Transverse colon (tissue), 4 donors: ENCODE measurements at regions not wholly inside any gene's neighbourhood (a gene's known extent, or its start where the extent isn't known, plus 50 kb on each side); places are given as distances from the start of the nearest gene placed in this dataset.
"Not testable (repeated sequence)": the region's sequence is repeated elsewhere in the genome, so short reads cannot be mapped to it uniquely, and the experiment has no call there.

Source experiments
- DNase-seq: peaks from one replicate; pipeline ENCODE4 v3.0.0-alpha.2; 2019
- H3K27ac ChIP-seq, 4 donors: fragments of 200-600 bp; sonication (generic); 2 replicates each; pipeline ENCODE4 v1.5.1; 2016 to 2018; ENCODE audit warnings: inconsistent platforms in 4 of 4
- H3K27me3 ChIP-seq: fragments of 200-600 bp; sonication (generic); 2 replicates; pipeline ENCODE4 v1.5.1; 2017; ENCODE audit warnings: inconsistent platforms
- H3K36me3 ChIP-seq, 4 donors: fragments of 200-600 bp; sonication (generic); 2 replicates each; pipeline ENCODE4 v1.5.1; 2017 to 2019; ENCODE audit warnings: inconsistent platforms in 4 of 4
- H3K4me1 ChIP-seq, 4 donors: fragments of 200-600 bp; sonication (generic); 2 replicates each; pipeline ENCODE4 v1.5.1; 2017 to 2020; ENCODE audit warnings: inconsistent platforms in 4 of 4
- H3K4me3 ChIP-seq, 4 donors: fragments of 200-600 bp; sonication (generic); 1 replicate in 1 of 4; 2 replicates in 3 of 4; pipeline versions ENCODE4 v1.5.1 to v1.6.1; 2017 to 2019; ENCODE audit warnings: inconsistent platforms in 4 of 4
- H3K9me3 ChIP-seq, 2 donors: fragments of 200-600 bp; sonication (generic); 2 replicates each; pipeline ENCODE4 v1.5.1; 2017 to 2019; ENCODE audit warnings: inconsistent platforms in 2 of 2
- EP300 ChIP-seq: sonication (generic); formaldehyde crosslinking; IDR thresholded peaks from one replicate; pipeline ENCODE4 v1.6.1; 2017; ENCODE audit warnings: antibody characterized with exemption, low read depth
- POLR2A ChIP-seq: fragments of 450-650 bp; IDR thresholded peaks from one replicate; pipeline ENCODE4 v1.6.1; 2016; ENCODE audit warnings: antibody characterized with exemption, mild to moderate bottlenecking, moderate library complexity
- POLR2AphosphoS5 ChIP-seq, 3 donors: sonication (generic); formaldehyde crosslinking; IDR thresholded peaks; one replicate each; pipeline ENCODE4 v1.6.1; 2016; ENCODE audit warnings: antibody characterized with exemption in 3 of 3
- WGBS, 2 donors: methylation state at CpG; one replicate each; pipeline ENCODE4 v1.1.5; 2018; ENCODE audit warnings: low coverage in 1 of 2; 5-methylcytosine and 5-hydroxymethylcytosine counted together
- in situ Hi-C, 4 donors: fragments of 200-750 bp; cut with MboI; loops; one replicate each; pipeline versions ENCODE4 v1.15.0 to v1.15.1; 2017; ENCODE audit warnings: low sequenced_read_pairs in 3 of 4, low pct_ligation_motif_present in 1 of 4, low pct_unique_long_range_greater_than_20kb in 1 of 4
- intact Hi-C: fragments of 100-400 bp; cut with DNase I; formaldehyde crosslinking; loops from one replicate; pipeline ENCODE4 v1.15.1; 2023; ENCODE audit warnings: low total_unique reads
- TF ChIP-seq, protein P1 (sequence below), 5 experiments: fragments of 200-600 bp in 3 of 5; fragments of 450-650 bp in 2 of 5; sonication (generic) in 3 of 5; IDR thresholded peaks; 1 replicate in 2 of 5; 2 replicates in 3 of 5; pipeline ENCODE4 v1.5.1; 2016 to 2017; ENCODE audit warnings: antibody characterized with exemption in 5 of 5, inconsistent platforms in 3 of 5, mild to moderate bottlenecking in 2 of 5, moderate library complexity in 1 of 5

DNA sequence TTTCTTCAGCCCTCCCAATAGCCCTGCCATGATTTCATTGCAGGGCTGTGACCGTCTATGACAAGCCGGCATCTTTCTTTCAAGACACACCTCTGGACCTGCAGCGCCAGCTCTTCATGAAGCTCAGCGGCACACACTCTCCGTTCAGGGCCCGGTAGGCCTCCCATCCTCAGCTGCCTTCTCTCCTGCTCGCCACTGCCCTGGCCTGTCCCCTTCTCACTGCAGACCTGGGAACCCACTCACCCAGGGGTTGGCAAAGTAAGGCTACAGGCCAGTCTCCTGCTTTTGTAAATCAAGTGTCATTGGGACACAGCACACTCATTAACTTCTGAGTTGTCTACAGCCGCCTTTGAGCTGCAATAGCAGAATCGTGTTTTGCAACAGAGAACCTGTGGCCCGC lies 169.2 kb downstream of the ADRA2C start:
- WGBS, 2 donors: 87 to 94% methylated on average over 4 to 10 of the region's 10 CpGs
- intact Hi-C loops: loop anchor here (10.0 kb wide), 1 partner anchor 921 kb away; no protein-coding TSS in a partner anchor
- H3K27ac ChIP-seq, DNase-seq, H3K4me3 ChIP-seq, in situ Hi-C loops, H3K4me1 ChIP-seq, H3K9me3 ChIP-seq, H3K36me3 ChIP-seq, H3K27me3 ChIP-seq: not testable (repeated sequence)

DNA sequence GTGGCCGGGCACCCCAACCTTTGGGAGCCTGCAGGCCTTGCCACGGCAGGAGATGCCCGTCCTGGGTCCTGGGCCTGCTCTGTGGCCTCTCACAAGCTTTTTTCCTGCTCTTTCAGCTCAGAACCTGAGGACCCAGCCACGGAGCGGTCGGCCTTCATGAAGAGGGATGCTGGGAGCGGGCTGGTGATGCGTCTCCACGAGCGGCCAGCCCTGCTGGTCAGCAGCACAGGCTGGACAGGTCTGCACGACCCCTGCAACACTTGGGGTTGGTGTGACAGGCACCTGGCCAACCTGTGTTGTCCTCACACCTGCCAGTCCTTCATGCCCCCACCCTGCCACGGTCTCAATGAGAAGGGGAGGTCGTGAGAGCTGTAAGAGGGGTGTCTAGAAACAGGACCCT lies 170.0 kb downstream of the ADRA2C start:
- no peak for TF ChIP-seq EP300
- TF ChIP-seq, protein P1, sequence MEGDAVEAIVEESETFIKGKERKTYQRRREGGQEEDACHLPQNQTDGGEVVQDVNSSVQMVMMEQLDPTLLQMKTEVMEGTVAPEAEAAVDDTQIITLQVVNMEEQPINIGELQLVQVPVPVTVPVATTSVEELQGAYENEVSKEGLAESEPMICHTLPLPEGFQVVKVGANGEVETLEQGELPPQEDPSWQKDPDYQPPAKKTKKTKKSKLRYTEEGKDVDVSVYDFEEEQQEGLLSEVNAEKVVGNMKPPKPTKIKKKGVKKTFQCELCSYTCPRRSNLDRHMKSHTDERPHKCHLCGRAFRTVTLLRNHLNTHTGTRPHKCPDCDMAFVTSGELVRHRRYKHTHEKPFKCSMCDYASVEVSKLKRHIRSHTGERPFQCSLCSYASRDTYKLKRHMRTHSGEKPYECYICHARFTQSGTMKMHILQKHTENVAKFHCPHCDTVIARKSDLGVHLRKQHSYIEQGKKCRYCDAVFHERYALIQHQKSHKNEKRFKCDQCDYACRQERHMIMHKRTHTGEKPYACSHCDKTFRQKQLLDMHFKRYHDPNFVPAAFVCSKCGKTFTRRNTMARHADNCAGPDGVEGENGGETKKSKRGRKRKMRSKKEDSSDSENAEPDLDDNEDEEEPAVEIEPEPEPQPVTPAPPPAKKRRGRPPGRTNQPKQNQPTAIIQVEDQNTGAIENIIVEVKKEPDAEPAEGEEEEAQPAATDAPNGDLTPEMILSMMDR (IDR thresholded peaks at IDR 0.05): no peak
- no peak for TF ChIP-seq POLR2A
- no peak for TF ChIP-seq POLR2AphosphoS5 (IDR thresholded peaks at IDR 0.05)
- no peak overlapping the region for H3K4me3 ChIP-seq
- DNase-seq: no peak
- no peaks in the 10 kb centered on the region for H3K27me3 ChIP-seq
- intact Hi-C loops: loop anchor here (10.0 kb wide), 1 partner anchor 921 kb away; no protein-coding TSS in a partner anchor
- no peaks in the 10 kb centered on the region for H3K4me1 ChIP-seq
- H3K9me3 ChIP-seq: no peaks in the 10 kb centered on the region
- H3K36me3 ChIP-seq: no peaks in the 10 kb centered on the region
- in situ Hi-C loops: no loop called here
- H3K27ac ChIP-seq: no peak overlapping the region
- WGBS, 2 donors: 85% methylated on average over 13 of the region's 13 CpGs; no CpG with 5 or more reads in 1 of the 2 donors

- WGBS, 2 donors: 61% methylated on average over 6 of the region's 18 CpGs; no CpG with 5 or more reads in 1 of the 2 donors
- in situ Hi-C loops: not testable (repeated sequence)
Measured at GRCh38 chr4:3937849-3938562, 171.8 kb downstream of the ADRA2C start.

DNA sequence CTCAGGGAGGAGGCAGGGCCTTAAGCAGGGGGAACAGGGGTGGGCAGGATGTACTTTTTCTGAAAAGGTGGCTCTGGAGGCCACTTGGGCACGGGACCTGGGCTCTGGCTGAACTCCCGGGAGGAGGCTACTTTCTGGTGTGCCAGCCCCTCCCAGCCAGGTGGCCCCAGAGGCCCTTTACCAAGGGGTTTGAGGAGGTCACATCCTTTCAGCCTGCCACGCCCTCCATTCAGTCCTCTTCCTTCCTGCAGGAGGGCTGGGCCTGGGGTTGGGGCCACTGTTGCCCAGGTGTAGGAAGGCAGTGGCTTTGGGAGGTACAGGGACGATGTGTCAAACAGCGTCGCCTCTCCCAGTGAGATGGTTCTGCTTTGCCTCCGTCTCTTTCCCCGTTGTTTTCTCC lies 172.5 kb downstream of the ADRA2C start:
- 72% methylated on average over 8 of the region's 8 CpGs; no CpG with 5 or more reads in 1 of the 2 donors for WGBS, 2 donors

More at GRCh38 chr4:3937849-3938562, 171.8 kb downstream of the ADRA2C start:
- DNase-seq, H3K9me3 ChIP-seq, H3K4me1 ChIP-seq, H3K27me3 ChIP-seq, H3K36me3 ChIP-seq, H3K27ac ChIP-seq, H3K4me3 ChIP-seq: not testable (repeated sequence)
- intact Hi-C loops: loop anchor here (10.0 kb wide), 1 partner anchor 923 kb away; no protein-coding TSS in a partner anchor

DNA sequence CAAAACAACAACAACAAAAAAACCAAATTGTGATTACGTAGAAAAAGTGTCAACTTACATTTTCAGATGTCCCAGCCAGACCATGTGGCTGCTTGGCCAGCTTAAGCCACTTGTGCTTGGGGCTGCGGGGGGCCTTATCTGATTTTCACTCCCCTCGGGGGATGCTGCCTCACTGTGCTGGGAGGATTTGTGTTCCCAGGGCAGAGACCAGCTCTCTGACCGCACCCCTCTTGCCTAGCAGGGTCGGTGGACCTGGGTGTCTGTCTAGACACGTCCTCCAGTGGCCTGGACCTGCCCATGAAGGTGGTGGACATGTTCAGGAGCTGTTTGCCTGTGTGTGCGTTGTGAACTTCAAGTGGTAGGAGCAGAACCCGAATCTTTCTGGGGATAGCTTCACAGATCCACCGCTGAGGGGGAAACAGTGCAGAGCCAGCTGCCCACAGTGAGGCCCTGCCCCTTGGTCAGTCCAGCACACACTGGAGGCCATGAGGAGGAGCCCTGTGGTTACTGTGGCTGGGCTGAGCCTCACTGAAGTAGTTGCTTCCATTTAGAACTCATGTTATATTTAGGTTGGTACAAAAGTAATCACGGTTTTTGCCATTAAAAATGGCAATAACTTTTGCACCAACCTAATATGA lies 173.9 kb downstream of the ADRA2C start:
- H3K4me1 ChIP-seq, H3K4me3 ChIP-seq, H3K27me3 ChIP-seq, H3K36me3 ChIP-seq, H3K9me3 ChIP-seq, DNase-seq, H3K27ac ChIP-seq, in situ Hi-C loops: not testable (repeated sequence)
- intact Hi-C loops: loop anchor here (10.0 kb wide), 1 partner anchor 925 kb away; no protein-coding TSS in a partner anchor
- WGBS, 2 donors: 63% methylated on average over 10 of the region's 10 CpGs; no CpG with 5 or more reads in 1 of the 2 donors

More for the DNA sequence above, 172.5 kb downstream of the ADRA2C start:
- H3K36me3 ChIP-seq, H3K4me3 ChIP-seq, H3K27ac ChIP-seq, H3K27me3 ChIP-seq, H3K9me3 ChIP-seq, in situ Hi-C loops, DNase-seq, H3K4me1 ChIP-seq: not testable (repeated sequence)
- intact Hi-C loops: loop anchor here (10.0 kb wide), 1 partner anchor 924 kb away; no protein-coding TSS in a partner anchor

DNA sequence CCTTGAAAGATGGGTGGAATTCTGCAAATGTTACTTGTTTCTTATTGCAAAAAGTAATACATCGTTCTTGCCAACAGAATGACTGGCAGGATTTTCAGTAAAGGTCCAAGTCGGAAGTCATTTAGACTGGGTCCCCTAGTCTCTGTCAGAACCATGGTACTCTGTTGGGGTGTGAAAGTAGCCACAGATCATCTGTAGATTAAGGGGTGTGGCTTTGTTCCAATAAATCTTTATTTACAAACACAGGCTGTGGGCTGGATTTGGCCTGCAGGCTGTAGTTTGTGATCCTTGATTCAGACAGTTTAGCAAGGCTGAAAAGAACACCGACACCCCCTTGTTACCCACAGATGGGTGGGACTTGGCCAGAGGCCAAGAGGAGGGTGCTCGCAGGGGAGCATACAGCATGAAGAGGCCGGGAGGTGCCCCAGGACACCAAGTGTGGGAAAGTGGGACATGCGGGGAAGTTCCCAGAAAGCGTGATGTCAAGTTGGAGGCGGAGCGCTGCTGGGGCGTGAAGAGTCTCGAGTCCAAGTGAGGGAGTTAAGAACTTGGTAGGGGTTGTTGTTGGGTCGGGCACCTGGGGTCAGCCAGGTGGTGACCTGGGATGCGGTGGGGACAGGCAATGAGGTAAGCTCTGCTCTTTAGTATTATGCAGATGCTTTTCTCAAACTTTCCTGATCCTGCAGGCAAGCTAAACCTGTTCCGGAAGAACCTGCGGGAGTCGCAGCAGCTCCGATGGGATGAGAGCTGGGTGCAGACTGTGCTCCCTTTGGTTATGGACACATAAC lies 175.7 kb downstream of the ADRA2C start:
- DNase-seq, intact Hi-C loops, H3K4me3 ChIP-seq, H3K9me3 ChIP-seq, in situ Hi-C loops, H3K27me3 ChIP-seq, H3K27ac ChIP-seq, H3K4me1 ChIP-seq, H3K36me3 ChIP-seq: not testable (repeated sequence)
- 45% methylated on average over 17 of the region's 17 CpGs; no CpG with 5 or more reads in 1 of the 2 donors for WGBS, 2 donors
